Suppressor macrophage (primary cell): ENCODE measurements at regions not wholly inside any gene's neighbourhood (a gene's known extent, or its start where the extent isn't known, plus 50 kb on each side); places are given as distances from the start of the nearest gene placed in this dataset.

Experiments
- DNase-seq, 4 experiments: peaks; one replicate each; pipeline ENCODE4 v3.0.0-alpha.2; 2020 to 2022

GRCh38 chr13:99636728-99637353 is 135.6 kb downstream of the TM9SF2 start:
- DNase-seq, result no peak

GRCh38 chr13:99636306-99636705 is 135.0 kb downstream of the TM9SF2 start:
- DNase-seq, result no peak

GRCh38 chr13:99634672-99635071 is 133.4 kb downstream of the TM9SF2 start:
- DNase-seq, result no peak

GRCh38 chr13:99630269-99630898 is 129.1 kb downstream of the TM9SF2 start:
- no peak for DNase-seq

- no peak for DNase-seq
Observed at GRCh38 chr13:99629641-99630040, 128.4 kb downstream of the TM9SF2 start.

- no peak for DNase-seq
Observed at GRCh38 chr13:99628442-99628841, 127.2 kb downstream of the TM9SF2 start.

GRCh38 chr13:99626461-99627082 is 125.3 kb downstream of the TM9SF2 start:
- no peak for DNase-seq

GRCh38 chr13:99624936-99625540 is 123.8 kb downstream of the TM9SF2 start:
- no peak for DNase-seq

- no peak for DNase-seq
Observed at GRCh38 chr13:99620806-99621205, 119.5 kb downstream of the TM9SF2 start.

- no peak for DNase-seq
Observed at GRCh38 chr13:99619207-99619606, 117.9 kb downstream of the TM9SF2 start.

- DNase-seq, result peak; percentile 20 to 42 (median 34)
Observed at GRCh38 chr13:99617474-99618255, 116.4 kb downstream of the TM9SF2 start.

- peak in 3 of 4 experiments; percentile 34 to 45 (median 40) for DNase-seq
Observed at GRCh38 chr13:99614465-99614885, 113.2 kb downstream of the TM9SF2 start.
